Astrocyte of the spinal cord (primary cell): ENCODE measurements at regions not wholly inside any gene's neighbourhood (a gene's known extent, or its start where the extent isn't known, plus 50 kb on each side); places are given as distances from the start of the nearest gene placed in this dataset.
"Not testable (repeated sequence)": the region's sequence is repeated elsewhere in the genome, so short reads cannot be mapped to it uniquely, and the experiment has no call there.

Experiments used
- DNase-seq: peaks from one replicate; pipeline ENCODE4 v3.0.0; 2011; ENCODE audit warnings: low read depth, low spot score
- H3K4me3 ChIP-seq: 2 replicates; pipeline ENCODE4 v1.5.1; 2011; ENCODE audit warnings: low read depth, mild to moderate bottlenecking, low read length, moderate library complexity
- in situ Hi-C: cut with HindIII; loops from 2 replicates; pipeline ENCODE4 v1.10.0; 2017; ENCODE audit warnings: low sequenced_read_pairs
- TF ChIP-seq, protein P1 (sequence below): IDR thresholded peaks from 2 replicates; pipeline ENCODE4 v1.5.1; 2012; ENCODE audit warnings: low read depth, mild to moderate bottlenecking, low read length, inconsistent platforms

DNA sequence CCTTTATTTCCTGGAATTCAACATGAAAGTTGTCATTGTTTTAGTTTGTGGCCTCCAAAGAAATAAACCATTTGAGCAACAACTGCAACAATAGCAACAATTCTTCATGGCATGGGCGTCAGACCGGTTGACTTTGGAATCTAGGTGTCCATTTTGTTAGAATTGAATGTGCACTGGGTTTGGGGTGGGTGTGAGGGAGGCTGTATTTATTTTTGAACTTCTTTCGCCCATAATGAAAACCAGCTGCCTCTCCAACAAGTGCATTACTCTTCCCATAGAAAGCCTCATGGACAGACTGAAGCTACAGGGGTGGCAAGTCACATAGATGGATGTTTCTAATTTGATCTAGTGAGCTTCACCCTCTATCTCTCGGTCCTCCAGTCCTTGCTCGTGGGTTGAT, 85.4 kb downstream of the ADAMTS15 start:
- DNase-seq = no peak
- in situ Hi-C loops = no loop called here
- TF ChIP-seq, protein P1, sequence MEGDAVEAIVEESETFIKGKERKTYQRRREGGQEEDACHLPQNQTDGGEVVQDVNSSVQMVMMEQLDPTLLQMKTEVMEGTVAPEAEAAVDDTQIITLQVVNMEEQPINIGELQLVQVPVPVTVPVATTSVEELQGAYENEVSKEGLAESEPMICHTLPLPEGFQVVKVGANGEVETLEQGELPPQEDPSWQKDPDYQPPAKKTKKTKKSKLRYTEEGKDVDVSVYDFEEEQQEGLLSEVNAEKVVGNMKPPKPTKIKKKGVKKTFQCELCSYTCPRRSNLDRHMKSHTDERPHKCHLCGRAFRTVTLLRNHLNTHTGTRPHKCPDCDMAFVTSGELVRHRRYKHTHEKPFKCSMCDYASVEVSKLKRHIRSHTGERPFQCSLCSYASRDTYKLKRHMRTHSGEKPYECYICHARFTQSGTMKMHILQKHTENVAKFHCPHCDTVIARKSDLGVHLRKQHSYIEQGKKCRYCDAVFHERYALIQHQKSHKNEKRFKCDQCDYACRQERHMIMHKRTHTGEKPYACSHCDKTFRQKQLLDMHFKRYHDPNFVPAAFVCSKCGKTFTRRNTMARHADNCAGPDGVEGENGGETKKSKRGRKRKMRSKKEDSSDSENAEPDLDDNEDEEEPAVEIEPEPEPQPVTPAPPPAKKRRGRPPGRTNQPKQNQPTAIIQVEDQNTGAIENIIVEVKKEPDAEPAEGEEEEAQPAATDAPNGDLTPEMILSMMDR = no peak
- no peak overlapping the region for H3K4me3 ChIP-seq

DNA sequence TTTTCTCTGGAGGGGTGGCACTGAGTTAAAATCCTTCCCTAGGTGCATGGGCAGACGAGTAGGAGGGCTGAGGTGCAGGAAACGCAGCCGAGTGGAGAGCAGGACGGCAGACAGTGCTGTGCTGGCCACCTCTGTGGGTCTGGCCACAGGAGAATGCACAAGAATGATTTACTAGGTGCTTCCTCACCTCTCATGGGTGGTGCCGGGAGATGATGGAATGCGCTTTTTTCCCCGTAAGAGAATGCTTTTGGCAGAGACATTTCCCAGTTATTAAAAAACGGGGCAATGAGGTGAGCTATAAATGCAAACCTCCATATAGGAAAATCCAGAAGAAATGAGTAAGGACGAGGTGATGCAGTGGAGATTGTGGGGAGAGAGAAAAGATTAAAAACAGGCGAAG, 86.1 kb downstream of the ADAMTS15 start:
- DNase-seq = no peak
- no peak overlapping the region for H3K4me3 ChIP-seq
- in situ Hi-C loops = no loop called here
- TF ChIP-seq, protein P1 = no peak

DNA sequence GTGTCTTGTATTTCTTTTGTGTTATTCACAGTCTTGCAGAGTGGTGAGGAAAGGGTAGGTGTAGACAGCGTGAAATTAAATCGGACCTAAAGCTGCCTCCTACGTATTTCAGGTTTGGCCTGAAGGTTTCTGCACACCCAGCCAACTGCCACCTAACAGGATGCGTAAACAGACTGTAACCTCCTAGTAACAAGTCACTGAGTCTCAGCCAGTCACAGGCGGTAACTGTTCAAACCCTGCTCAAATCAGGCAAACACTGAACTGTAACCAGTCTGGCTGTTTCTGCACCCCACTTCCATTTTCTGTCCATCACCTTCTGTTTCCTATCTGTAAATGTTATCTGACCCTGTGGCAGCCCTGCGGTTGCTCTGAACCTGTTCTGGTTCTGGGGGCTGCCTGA, 87.1 kb downstream of the ADAMTS15 start:
- no peak overlapping the region for H3K4me3 ChIP-seq
- in situ Hi-C loops = no loop called here
- TF ChIP-seq, protein P1 = no peak
- DNase-seq = no peak

DNA sequence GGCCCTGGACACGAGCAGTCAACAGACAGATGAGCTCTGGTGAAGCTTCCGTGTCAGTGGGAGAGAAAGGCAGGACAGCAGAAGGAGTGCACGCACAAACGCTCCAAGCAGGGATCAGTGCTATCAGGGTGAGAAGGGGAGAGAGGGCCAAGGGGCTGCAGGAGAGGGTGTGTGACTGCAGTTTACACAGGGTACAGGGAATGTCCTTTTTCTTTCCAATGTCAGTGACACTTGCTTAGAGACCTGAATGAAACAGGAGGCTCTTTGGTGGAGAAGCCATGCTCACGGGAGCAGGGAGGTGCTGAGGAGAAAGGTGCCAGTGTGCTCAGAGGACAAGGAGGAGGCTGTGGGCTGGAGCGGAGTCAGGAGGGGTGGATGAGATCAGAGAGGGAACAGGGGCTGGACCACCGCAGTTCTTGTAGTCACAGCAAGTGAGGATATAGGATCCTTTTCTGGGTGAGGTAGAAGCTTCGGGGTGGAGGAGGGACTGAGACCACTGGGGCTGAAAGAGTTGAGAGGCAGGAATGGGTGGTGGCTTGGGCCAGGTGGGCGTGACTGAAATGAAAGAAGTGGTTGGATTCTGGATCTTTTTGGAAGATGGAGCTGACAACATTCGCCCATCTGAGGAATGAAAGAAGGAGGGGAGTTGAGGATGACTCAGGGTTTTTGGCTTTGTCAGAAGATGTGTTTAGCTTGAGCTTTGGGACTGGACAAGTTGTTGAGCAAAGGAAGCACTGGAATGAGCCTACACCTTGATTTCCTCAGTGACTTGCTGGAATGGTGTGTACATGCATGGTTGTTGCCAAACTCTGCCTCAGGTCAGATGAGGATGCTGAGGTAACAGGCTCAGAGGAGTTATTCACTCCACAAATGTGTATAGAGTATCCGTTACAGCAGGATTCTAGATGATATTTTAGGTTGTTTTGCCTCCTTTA, 87.9 kb downstream of the ADAMTS15 start:
- H3K4me3 ChIP-seq = no peak overlapping the region
- TF ChIP-seq, protein P1 = no peak
- DNase-seq = no peak
- in situ Hi-C loops = no loop called here

DNA sequence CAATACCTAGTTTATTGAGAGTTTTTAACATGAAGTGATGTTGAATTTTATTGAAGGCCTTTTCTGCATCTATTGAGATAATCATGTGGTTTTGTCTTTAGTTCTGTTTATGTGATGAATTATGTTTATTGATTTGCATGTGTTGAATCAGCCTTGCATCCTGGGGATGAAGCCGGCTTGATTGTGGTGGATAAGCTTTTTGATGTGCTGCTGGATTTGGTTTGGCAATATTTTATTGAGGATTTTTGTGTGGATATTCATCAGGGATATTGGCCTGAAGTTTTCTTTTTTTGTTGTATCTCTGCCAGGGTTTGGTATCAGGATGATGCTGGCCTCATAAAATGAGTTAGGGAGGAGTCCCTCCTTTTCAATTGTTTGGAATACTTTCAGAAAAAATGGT, 91.2 kb downstream of the ADAMTS15 start:
- DNase-seq, in situ Hi-C loops, H3K4me3 ChIP-seq: not testable (repeated sequence)

DNA sequence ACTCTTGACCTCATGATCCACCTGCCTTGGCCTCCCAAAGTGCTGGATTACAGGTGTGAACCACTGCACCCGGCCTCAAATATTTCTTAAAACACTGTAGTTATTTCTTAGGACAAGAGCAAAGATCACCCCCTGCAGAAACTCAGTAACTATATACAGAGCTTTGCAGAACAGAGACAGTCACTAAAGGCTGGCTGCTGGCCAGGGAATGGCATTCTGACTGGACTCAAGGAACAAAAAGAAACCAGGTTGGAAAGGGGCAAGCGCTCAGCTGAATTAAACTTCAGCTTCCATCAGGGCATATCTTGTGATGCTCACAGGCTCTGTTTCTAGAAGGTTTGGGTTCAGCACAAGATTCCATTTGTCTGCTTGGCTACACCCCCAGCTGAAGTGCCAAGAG, 95.8 kb downstream of the ADAMTS15 start:
- TF ChIP-seq, protein P1 = no peak
- in situ Hi-C loops = no loop called here
- DNase-seq = no peak
- no peak overlapping the region for H3K4me3 ChIP-seq

DNA sequence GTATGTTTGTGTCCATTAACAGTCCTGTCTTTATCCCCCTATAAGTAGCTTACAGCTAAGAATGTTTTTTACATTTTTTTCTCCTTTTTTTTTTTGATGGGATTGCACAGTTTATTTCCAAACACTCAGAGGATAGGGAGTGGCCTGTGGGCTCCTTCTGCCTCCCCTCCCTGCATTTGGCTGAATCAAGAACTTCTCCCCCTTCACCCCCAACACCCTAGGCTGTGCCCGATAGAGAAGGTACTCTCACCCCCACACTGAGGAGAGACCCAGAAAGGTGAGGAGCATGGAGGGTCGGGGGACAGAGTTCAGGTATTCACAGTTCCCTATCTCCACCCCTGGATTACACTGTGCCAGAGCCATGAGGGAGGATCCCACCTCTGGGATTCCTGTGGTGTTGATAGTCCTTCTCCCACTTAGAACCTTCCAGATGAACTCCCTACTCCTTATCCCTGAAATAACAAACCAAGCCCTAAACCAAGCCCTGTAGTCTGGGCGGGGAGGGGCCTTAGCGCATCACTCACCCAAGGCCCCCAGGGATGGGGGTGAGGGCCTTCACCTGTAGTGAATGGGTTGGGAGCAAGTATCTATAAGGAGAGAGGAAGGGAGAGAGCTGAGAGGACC, 97.1 kb downstream of the ADAMTS15 start:
- TF ChIP-seq, protein P1 = no peak
- no peak for DNase-seq
- H3K4me3 ChIP-seq = no peak overlapping the region
- in situ Hi-C loops = no loop called here
